ACC112 (cell line): ENCODE measurements at regions not wholly inside any gene's neighbourhood (a gene's known extent, or its start where the extent isn't known, plus 50 kb on each side); places are given as distances from the start of the nearest gene placed in this dataset.

Experiments used
- H2AFZ ChIP-seq: fragments of 200-600 bp; sonication (generic); one replicate; pipeline ENCODE4 v1.6.0; 2017; ENCODE audit warnings: antibody characterized with exemption, low read length; ENCODE audit not compliant: unreplicated experiment
- H3K27ac ChIP-seq: fragments of 200-600 bp; sonication (generic); 2 replicates; pipeline ENCODE4 v1.5.1; 2014; ENCODE audit warnings: low read depth, mild to moderate bottlenecking, antibody characterized with exemption, low read length, moderate library complexity
- H3K27me3 ChIP-seq: fragments of 200-600 bp; sonication (generic); 2 replicates; pipeline ENCODE4 v1.6.1; 2014; ENCODE audit warnings: mild to moderate bottlenecking, antibody characterized with exemption, low read length, moderate library complexity, mixed read lengths; ENCODE audit not compliant: insufficient read depth
- H3K36me3 ChIP-seq: fragments of 200-600 bp; sonication (generic); 2 replicates; pipeline ENCODE4 v1.6.1; 2016; ENCODE audit warnings: mild to moderate bottlenecking, antibody characterized with exemption, low read length, moderate library complexity, mixed read lengths; ENCODE audit not compliant: insufficient read depth
- H3K4me1 ChIP-seq: fragments of 200-600 bp; sonication (generic); one replicate; pipeline ENCODE4 v1.6.1; 2016; ENCODE audit warnings: low read length, mixed read lengths; ENCODE audit not compliant: insufficient read depth, unreplicated experiment, control insufficient read depth
- H3K4me3 ChIP-seq: fragments of 200-600 bp; sonication (generic); 2 replicates; pipeline ENCODE4 v1.5.1; 2014; ENCODE audit warnings: mild to moderate bottlenecking, low read depth, low read length
- H3K79me2 ChIP-seq: fragments of 200-600 bp; sonication (generic); one replicate; pipeline ENCODE4 v1.6.0; 2016; ENCODE audit warnings: low read length; ENCODE audit not compliant: control insufficient read depth, unreplicated experiment, insufficient read depth

DNA sequence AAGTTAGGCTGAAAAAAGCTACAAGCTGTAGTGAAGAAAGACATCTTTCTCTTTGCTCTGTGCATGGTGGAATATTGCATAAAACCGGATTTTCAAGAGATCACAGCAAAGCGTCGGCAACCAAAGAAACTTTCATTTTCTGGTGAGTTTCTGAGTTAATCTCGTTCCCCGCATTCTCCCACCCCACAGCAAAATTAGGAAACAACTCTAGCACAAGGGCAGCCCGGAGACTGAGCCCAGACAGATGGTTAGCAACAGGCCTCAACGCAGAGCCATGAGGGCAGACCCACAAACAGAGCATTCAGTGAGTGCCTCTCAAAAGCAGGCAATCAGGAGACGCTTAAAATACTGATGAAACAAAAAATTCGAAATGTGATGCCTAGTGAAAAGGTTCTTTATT lies 396.1 kb upstream of the KLF6 start:
- no peak overlapping the region for H3K27ac ChIP-seq
- H2AFZ ChIP-seq, result peak overlapping the region; percentile 71

DNA sequence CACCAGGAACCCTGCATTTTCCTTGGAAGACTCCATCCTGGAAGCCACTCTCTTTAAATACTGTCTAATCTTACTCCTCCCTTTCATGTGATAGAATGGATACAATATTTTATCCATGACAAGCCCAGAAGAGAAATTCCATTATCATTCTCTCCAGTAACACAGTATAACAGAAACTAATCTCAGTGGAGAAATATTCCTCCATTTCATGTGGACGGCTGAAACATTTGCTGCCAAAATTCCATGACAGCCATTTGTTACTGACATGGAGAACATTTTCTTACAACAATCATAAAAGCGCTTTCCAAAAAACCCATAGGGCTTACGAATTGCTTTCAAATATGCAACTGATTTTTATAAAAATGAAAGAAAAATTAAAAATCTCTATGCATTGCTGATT lies 392.8 kb upstream of the KLF6 start:
- no peaks in the 10 kb centered on the region for H3K36me3 ChIP-seq
- no peak overlapping the region for H3K4me3 ChIP-seq
- H3K79me2 ChIP-seq, result no peaks in the 10 kb centered on the region
- no peak overlapping the region for H3K27ac ChIP-seq
- peak overlapping the region; percentile 30 for H2AFZ ChIP-seq
- peaks cover 8% of the 10 kb centered on the region for H3K4me1 ChIP-seq
- no peaks in the 10 kb centered on the region for H3K27me3 ChIP-seq

More for the DNA sequence above, 396.1 kb upstream of the KLF6 start:
- Histone ChIP-seq H3K4me3 (peak overlapping the region; percentile 8), H3K79me2 (no peaks in the 10 kb centered on the region), H3K4me1 (peaks cover 12% of the 10 kb centered on the region), H3K27me3 (no peaks in the 10 kb centered on the region), H3K36me3 (no peaks in the 10 kb centered on the region)

DNA sequence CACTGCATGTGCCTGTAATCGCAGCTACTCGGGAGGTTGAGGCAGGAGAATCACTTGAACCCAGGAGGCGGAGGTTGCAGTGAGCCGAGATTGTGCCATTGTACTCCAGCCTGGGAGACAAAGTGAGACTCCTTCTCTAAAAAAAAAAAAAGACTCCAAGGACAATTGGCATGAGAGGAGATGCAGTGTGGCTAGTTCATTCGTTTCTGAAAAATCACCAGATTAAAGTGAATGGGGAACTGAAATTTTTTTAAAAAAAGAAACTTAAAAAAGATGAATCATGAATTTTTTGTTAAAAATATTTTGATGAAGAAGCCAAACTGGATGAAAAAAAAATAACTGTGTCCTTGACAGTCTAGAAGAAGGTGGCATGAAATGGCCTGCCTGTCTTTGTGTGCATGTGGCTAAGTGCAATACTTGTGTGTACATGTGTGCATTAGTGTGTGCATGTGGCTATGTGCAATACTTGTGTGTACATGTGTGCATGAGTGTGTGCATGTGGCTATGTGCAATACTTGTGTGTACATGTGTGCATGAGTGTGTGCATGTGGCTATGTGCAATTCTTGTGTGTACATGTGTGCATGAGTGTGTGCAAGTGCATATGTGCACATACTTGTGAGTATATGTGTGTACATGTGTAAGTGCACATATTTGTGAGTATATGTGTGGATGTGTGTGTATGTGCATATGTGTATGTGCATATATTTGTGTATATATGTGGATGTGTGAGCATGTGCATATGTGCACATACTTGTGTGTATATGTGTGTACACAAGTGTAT lies 391.7 kb upstream of the KLF6 start:
- Histone ChIP-seq H2AFZ (no peak overlapping the region), H3K4me1 (peaks cover 4% of the 10 kb centered on the region), H3K27me3 (no peaks in the 10 kb centered on the region), H3K27ac (no peak overlapping the region), H3K36me3 (no peaks in the 10 kb centered on the region), H3K4me3 (no peak overlapping the region), H3K79me2 (no peaks in the 10 kb centered on the region)

DNA sequence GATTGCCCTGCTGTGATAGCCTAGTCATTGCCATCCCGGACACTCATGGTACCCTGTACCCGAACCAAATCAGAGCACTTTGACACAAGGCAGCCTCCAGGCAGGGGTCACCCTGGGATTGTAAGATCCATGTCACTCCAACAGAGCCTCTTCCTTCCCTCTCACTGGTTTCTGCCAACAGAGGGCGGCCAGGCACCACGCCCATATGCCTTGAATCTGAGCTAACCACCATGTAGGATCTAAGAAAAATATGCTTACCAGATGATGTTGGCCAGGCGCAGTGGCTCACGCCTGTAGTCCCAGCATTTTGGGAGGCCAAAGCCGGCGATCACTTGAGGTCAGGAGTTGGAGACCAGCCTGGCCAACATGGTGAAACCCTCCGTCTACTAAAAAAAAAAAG lies 389.2 kb upstream of the KLF6 start:
- Histone ChIP-seq H3K4me3 (no peak overlapping the region), H3K4me1 (no peaks in the 10 kb centered on the region), H2AFZ (no peak overlapping the region), H3K27ac (no peak overlapping the region), H3K27me3 (no peaks in the 10 kb centered on the region), H3K36me3 (no peaks in the 10 kb centered on the region), H3K79me2 (no peaks in the 10 kb centered on the region)

DNA sequence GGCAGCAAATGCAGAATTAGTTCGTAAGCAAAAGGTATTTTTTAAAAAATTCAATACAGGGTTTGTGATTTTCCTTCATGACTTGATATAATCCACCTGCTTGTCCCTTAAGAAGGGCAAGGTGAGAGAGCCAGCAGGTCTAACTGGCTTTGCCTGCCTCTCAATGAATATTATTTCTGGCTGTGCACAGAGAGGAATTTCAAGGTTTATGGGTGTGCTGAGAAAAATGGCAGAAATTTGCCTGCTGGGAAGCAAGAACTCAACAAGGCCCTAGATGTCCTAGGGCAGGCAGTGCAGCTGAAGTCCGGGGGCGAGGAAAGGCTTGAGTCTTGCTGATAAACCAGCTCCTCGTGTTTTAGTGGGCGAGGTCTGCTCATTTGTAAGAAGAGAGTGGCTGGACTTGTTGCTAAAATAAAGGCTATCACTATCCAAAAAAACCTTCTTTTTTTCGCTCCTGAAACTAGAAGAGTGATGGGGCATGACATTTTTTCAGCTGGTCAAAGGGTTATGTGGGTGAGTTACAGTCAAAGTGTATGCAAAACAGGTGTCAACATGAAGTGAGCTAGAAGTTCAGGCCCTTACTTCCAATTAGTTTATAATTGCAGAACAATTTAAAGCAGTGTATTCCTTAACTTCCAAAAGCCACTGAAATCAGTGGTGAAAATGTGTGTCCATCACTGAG lies 385.8 kb upstream of the KLF6 start:
- no peaks in the 10 kb centered on the region for H3K79me2 ChIP-seq
- no peak overlapping the region for H3K27ac ChIP-seq
- no peaks in the 10 kb centered on the region for H3K36me3 ChIP-seq
- no peak overlapping the region for H2AFZ ChIP-seq
- no peaks in the 10 kb centered on the region for H3K27me3 ChIP-seq
- H3K4me1 ChIP-seq, result no peaks in the 10 kb centered on the region
- no peak overlapping the region for H3K4me3 ChIP-seq

DNA sequence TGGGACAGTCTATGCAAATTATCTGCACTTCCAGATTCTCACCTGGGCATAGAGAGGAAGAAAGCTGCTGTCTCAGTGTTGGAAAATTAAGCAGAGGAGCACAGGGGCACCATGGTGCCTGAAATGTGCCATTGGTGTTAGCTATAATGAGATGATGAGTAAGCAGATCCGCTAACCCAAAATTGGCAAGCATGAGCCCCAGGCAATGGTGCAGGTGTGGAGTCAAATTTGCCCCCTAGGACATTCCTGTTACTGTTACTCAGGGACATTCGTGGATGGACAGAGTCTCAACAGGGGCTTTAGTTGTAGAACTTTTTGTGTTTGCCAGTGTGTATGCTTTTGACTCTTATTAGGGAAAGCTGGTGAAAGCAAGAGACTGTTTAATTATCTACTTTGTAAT lies 385.2 kb upstream of the KLF6 start:
- no peak overlapping the region for H3K4me3 ChIP-seq
- H3K4me1 ChIP-seq, result no peaks in the 10 kb centered on the region
- H3K27ac ChIP-seq, result no peak overlapping the region
- H3K36me3 ChIP-seq, result no peaks in the 10 kb centered on the region
- no peaks in the 10 kb centered on the region for H3K79me2 ChIP-seq
- H2AFZ ChIP-seq, result no peak overlapping the region
- no peaks in the 10 kb centered on the region for H3K27me3 ChIP-seq

DNA sequence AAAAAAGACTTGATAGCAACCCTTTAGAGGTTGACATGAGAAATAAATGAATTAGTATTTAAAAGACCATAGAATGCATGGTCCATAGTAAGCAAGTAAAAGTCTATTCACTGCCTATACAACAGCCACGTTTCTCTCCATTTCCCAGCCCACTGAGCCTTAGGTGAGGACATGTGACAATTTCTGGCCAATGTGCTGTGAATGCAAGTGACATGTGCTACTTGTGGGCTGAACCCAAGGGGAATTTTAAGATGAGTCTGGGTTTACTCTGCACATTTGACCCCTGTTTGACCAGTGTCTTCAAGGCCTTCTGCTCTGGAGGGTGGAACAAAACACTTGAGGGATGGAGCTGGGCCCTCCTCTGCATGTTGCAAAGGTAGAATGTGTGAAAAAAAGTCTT lies 384.4 kb upstream of the KLF6 start:
- Histone ChIP-seq H3K27me3 (no peaks in the 10 kb centered on the region), H3K36me3 (no peaks in the 10 kb centered on the region), H3K79me2 (no peaks in the 10 kb centered on the region), H2AFZ (no peak overlapping the region), H3K27ac (no peak overlapping the region), H3K4me1 (no peaks in the 10 kb centered on the region), H3K4me3 (no peak overlapping the region)

DNA sequence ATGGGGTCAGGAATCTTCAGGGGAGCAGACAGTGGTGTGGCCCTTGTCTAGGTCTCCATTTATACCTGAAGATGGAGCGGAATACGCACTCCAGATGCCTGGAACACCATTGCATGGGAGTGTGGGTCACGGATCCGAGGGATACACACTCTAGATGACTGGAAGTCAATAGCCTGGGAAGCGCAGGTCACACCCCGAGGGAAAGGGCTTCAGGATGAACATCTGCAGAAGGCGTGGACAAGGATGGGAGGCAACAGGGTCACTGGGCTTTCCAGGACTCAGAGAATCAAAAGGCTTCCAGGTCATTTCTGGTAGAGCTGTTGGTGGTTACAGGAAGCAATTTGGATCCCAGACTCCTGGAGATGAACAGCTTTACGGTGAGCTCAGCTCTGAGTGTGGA lies 382.2 kb upstream of the KLF6 start:
- H3K27ac ChIP-seq, result no peak overlapping the region
- no peaks in the 10 kb centered on the region for H3K27me3 ChIP-seq
- no peaks in the 10 kb centered on the region for H3K79me2 ChIP-seq
- no peak overlapping the region for H2AFZ ChIP-seq
- no peaks in the 10 kb centered on the region for H3K36me3 ChIP-seq
- no peak overlapping the region for H3K4me3 ChIP-seq
- H3K4me1 ChIP-seq, result no peaks in the 10 kb centered on the region

DNA sequence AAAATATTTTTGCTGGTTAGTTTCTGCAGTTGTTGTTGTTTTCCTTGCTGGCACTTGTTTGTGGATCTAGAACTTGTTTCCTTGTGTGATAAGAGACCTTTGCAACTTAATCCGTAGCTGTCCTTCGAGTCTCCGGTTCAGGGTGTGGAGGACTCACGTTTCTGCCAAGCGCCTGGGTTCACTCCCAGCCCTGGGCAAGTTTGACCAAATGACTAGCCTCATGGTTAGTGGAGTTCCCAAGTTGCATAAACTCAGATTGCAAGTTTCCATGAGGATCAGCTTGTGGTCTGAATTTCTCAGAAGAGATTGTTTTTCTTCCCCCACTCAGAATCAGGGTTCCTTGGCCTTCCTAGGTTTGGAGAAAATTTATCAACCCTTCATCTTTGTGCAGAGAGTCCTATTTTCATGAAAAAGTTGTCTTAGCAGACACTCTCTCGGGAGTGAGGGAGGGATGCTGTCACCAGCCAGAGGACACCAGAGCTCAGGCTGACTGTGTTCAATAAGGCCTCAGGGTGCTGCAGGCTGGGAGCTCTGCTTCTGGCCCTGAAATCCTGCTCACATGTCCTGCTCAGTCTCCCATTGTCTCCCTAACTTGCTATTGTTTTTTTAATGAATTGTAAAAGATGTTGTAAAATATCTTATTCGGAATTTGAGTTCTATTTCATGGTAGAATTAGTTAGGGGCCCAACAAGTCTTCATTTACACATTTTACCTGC lies 377.7 kb upstream of the KLF6 start:
- Histone ChIP-seq H3K4me3 (no peak overlapping the region), H3K4me1 (no peaks in the 10 kb centered on the region), H2AFZ (no peak overlapping the region), H3K36me3 (no peaks in the 10 kb centered on the region), H3K27me3 (no peaks in the 10 kb centered on the region), H3K79me2 (no peaks in the 10 kb centered on the region), H3K27ac (no peak overlapping the region)

DNA sequence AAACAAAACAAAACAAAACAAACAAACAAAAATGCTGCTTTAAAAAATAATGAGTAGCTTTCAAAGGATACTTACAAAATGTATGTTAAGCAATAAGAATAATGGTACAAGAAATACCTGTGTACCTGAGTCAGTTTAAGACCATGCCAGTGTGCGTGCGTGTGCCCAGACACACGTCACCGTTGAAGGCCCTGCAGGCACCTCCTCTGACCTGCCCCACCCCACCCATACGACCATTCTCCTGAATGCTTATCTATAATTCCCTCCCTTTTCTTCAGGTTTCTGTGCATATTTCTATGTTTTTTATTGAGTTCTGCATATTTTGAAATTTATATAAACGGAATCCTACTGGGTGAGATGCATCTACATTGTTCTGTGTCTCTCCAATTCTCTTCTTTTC lies 374.2 kb upstream of the KLF6 start:
- Histone ChIP-seq H3K4me3 (no peak overlapping the region), H2AFZ (no peak overlapping the region), H3K79me2 (no peaks in the 10 kb centered on the region), H3K4me1 (no peaks in the 10 kb centered on the region), H3K27me3 (no peaks in the 10 kb centered on the region), H3K36me3 (no peaks in the 10 kb centered on the region), H3K27ac (no peak overlapping the region)
